ENCODE measurements at regions not wholly inside any gene's neighbourhood (a gene's known extent, or its start where the extent isn't known, plus 50 kb on each side); places are given as distances from the start of the nearest gene placed in this dataset.

GRCh38 chr13:106660746-106661625 lies 93.0 kb upstream of the ARGLU1 start:
- TF ChIP-seq CTCF (conservative IDR thresholded peaks at IDR 0.05; ENCODE audit: low read depth, low read length), result no peak
- TF ChIP-seq EZH2 (IDR thresholded peaks at IDR 0.05; ENCODE audit: low read length, unreplicated experiment), result no peak
- TF ChIP-seq EZH2phosphoT487 (IDR thresholded peaks at IDR 0.05; ENCODE audit: borderline replicate concordance, low read length), result no peak

Data from PC-3 (cell line).